NCI-H82 treated with DMSO at 0.1 percent for 48 hours (cell line): ENCODE measurements at regions not wholly inside any gene's neighbourhood (a gene's known extent, or its start where the extent isn't known, plus 50 kb on each side); places are given as distances from the start of the nearest gene placed in this dataset.
A peak's percentile ranks its signal among the peaks of the same experiment; 100 is the strongest.

ENCODE experiments used
- DNase-seq: peaks from one replicate; lab custom pipeline; 2025; ENCODE audit not compliant: unreplicated experiment; lab: John Stamatoyannopoulos, UW

DNA sequence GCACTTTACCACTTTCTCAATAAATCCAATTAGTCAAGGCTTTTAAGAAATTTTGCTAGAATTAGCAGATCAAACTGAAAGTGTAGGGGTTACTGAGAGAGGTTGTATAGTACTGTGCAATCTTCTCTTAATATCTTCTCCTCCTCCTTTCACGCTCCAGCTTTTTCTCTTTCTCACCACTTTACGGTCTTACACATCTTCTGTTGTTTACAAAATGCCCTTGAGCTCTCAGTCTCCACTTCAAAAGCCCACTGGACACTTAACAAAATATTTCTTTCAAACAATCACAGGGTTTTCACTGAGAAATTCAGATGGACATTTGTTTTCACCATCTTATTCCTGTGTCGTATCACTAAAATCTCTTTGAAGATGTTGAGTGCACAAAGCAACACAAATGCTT is 678.2 kb downstream of the ADGRL2 start:
- DNase-seq = no peak

DNA sequence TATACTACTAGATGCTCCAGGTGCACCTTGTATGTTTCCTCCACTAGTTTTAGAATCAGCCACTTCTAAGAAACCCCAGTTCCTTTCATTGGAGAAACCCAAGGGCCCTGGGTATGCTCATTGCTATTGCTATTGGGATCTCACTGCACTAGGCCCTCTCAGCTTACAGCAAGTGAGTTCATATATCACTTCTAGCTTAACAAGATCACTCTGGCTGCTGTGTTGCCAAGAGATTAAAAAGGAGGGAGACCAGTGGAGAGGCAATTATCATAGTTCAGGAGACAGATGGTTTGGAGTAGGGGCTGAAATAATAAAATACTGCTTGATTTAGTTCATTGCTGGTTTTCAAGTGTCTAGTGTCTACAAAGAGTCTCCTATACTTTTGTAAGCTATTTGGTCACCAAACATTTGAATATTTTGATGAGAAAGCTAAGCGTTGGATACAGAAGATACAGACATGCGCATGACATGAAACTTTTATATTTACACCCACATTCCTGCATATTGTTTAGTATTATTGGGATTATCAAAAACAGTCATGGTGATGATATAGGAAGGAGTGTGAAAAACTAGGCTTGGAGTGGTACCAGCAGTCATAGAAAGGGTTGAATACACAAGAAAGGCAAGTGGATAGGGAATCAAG is 671.9 kb downstream of the ADGRL2 start:
- DNase-seq = peak; percentile 95

DNA sequence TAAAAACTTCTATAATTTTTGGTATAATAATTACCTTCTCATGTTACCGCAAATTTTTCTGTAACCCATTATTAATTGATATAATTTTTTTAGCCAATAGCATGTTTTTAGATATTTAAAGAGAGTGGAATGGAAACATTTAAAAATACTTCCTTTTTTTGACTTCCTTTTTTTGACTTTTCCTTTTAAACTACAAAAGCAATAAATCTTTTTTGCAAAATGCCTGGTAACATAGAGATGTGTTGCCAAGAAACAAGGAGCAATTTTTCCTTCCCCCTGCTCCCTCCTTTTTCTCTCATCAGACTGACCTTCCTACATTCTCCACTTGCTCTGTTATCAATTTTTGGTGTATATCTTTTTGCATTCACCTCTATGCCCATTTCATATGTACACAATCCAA is 666.2 kb downstream of the ADGRL2 start:
- no peak for DNase-seq

DNA sequence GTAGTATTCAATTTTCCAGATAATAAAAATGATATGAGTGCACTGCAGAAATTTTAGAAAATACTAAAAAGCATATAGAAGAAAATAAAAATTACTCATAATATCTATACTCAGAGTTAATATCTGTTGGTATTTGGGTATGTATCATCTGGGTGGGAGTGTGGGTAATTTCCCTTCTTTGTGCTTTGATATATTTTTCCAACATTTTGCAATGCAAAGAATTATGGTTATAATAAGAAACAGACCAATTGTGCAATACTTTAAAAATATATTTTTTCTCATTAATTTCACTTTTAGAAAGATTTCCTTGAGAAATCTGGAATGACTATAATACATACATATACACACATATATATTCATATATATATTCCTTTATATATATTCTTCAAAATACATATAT is 665.7 kb downstream of the ADGRL2 start:
- DNase-seq = no peak

DNA sequence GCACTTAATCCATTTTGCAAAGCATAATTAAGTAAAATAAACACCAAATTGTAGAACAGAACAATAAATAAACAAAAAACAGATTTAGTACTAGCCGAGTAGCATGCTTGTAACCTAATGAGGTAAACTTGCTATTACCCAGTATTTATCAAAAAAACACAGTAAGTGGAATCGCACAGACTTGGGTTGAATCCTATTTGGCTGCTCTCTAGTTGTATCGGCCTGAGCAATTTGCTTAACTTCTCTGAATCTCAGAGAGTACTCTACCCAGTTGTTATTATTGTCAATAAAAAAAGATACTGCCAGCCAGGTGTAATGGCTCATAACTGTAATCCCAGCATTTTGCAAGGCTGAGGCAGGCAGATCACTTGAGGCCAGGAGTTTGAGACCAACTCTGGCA is 664.3 kb downstream of the ADGRL2 start:
- no peak for DNase-seq

DNA sequence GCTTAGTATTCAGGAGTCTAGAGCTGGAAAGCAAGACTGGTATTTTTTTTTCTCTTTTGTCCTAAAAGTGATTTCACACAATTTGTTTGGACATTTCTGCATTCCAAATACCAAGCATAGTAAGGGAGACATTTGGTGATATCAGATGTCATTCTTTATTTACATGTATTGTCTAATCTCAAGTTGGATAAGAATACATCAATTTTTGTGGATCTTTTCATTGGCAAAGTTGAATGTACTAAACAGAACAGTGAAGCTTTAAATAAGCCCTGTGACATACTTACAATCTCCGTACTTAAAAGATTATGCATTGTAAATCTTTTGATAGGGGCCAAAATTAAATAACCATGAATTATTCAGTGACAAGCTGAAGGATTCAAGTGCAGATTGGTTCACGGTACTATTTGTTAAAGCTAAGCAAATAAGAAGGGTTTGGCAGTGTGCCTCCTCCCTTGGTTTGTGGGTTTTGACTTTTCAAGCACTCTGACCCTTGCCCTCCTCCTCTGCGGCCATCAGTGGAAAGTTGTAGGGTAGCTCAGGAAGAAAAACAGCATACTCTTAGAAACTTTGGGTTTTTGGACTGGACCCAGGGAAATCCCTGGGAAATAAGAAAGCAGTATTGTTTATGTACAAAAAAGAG is 663.7 kb downstream of the ADGRL2 start:
- peak; percentile 87 for DNase-seq

DNA sequence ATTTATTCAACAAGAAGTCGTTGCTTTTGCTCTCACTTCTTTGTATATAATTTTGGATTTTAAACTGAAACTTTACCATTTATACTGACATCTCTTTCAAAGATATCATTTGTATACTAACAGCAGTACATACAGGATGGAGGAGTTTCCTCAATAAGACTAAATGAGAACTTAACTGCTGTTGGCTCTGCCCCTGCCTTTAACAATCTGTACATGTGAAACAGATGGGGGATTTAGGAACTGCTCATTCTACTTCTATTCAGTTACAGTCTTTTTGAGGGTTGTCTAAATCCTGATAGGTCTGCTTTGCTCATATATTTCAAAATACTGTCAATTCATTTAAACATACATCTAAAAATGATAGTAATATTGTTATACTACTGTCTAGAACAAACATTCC is 663.2 kb downstream of the ADGRL2 start:
- DNase-seq = peak; percentile 73

DNA sequence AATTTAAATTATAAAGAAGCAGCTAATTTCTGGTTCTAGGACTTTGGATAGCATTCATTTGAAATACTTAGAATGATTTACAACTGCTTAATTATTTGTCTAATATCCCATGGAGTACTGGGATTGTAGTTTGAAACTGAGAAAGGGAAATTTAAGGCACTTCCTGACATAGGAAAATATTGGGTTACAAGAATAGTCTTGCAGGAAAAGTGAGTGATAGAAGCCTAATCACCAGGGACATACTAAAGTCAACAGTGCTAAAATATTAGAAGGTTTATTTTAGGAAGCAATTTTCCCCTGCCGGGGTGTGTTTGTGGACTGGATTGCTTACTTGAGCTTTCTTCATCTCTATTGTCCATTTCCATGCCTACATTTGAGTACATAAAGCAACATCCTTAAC is 661.6 kb downstream of the ADGRL2 start:
- no peak for DNase-seq

DNA sequence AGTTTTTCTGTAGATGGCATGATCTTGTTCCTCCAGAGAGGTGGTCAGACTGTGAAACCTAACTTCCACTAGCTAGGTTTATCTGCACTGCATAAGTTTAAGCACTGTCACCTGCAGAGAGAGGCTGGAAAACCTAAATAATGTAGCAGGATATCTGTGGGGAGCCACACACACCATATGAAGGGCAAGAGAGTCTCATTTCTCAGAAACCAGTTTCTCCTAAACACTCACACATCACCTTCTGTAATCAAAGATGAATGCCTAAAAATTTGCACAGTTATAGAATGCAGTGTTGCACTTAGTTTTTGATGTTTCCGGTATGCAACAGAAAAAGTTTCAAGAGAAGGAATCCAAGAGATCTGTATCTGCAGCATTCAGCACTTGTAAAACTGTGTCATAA is 654.6 kb downstream of the ADGRL2 start:
- DNase-seq = no peak

DNA sequence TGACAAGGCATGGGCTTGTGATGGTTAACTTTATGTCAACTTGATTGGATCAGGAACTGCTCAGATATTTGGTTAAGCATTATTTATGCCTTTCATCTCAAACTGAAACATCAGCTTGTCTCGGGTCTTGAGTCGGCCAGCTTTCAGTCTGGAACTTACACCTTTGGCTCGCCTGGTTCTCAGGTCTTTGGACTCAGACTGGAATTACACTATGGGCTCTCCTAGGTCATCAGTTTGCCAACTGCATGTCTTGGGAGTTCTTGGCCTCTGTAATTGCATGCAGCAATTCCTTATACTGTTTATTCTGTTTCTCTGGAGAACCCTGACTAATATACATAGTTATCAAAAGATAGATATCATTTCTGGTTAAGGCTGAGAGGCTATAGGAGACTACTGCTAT is 653.7 kb downstream of the ADGRL2 start:
- DNase-seq = no peak

DNA sequence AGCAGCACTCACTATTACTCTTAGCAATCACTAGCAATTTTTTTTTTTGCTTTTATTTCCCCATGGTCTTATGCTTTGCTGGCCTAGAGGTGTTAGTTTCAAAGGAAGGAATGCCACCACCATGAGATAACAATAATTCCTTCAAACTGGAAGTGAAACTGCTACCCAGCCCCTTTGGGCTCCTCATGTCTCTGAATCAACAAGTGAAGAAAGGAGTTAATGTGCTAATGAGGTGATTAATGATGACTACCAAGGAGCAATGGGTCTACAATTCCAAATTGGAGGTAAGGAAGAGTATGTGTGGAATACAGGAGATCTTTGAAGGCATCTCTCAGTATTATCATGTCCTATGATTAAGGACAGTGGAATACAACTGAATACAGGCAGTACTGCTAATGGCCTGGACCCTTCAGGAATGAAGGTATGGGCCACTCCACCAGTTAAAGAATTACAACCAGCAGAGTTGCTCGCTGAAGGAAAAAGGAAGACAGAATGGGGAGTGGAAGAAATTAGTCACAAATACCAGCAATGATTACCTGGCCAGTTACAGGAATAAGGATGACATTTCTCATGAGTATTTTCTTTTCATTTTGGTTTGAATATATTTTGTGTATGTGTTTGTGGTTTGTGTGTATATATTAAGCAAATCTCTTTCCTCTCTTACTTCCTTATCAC is 652.9 kb downstream of the ADGRL2 start:
- no peak for DNase-seq

DNA sequence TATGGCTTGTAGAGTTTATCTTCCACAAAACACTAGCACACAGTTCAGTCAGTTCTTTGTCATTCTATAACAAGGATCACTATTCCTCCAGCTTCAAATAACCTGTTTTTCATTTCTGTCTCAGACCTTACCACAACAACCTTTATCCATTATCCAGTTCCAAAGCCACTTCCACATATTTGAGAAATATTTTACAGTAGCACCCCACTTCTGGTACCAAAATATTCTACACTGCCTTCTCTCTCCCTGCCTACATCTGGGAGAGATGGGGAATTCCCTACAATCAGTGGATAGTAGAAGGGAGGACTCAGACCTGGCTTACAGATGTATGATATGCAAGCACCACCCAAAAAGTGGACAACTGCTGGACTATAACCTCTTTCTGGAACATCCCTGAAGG is 651.4 kb downstream of the ADGRL2 start:
- DNase-seq = no peak

DNA sequence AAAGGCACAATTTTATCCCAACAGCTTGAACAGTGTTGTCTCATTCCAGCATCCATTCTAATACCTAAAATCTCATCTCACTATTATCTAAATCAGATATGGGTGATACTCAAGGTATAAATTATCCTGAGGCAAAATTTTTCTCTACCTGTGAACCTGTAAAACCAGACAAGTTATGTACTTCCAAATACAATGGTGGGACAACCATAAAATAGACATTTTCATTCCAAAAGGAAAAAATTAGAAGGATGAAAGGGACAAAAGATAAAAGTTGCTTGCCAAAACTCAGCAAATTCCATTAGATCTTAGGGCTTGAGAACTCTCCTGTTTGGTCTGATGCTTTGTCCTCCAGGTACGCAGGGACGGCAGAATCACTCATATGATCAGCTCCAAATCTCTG is 650.5 kb downstream of the ADGRL2 start:
- DNase-seq = no peak

DNA sequence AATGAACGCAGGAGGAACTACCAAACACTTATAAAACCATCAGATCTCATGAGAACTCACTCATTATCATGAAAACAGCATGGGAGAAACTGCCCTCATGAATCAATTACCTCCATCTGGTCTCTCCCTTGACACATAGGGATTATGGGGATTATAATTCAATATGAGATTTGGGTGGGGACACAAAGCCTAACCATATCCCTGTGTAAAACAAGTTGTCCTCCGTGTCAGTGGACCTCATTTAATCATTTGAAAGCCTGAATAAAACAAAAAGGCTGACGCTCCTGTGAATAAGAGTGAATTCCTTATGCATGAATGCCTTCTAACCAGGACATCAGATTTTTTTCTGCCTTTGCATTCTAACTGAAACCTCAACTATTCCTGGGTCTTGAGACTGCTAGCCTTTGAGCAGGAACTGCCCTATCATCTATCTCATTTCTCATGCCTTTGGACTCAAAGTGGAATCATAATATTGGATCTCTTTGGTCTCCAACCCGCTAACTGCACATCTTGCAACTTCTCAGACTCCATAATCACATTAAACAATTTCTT is 648.8 kb downstream of the ADGRL2 start:
- no peak for DNase-seq

DNA sequence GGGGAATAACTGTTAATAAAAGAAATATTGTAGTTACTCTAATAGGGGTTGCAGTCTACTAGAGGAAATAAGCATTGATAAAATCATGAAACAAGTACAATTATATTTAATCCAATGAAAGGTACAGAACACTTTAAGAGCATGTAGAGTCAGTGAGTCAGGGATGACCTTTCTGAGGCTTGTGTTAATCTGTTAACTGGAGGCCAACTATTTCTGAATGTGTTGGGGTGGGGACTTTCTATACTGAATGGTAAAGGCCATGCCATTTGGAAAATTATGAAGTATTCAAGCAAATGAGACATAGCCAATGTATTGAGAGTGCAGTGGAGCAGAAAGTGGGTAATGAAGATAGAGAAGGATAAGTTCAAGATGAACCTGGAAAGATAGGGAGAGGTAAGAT is 646.2 kb downstream of the ADGRL2 start:
- DNase-seq = no peak

DNA sequence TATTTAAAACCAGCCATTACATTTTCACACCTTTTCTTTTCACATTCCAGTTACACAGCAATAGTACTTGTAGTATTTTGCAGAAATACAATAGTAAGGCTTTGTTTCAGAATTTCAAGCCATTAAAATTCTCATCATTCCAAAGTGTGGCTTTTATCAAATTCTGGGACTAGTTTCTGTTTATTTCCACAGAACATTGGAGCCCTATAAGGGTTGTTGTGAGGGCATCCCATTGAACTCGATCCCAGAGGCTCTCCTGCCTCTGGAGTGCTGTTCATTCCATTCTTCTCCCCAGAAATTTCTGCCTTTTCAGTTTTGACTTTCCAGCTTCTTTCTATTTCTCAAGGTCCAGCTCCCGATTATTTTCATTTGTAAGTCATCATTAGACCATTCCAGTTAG is 645.5 kb downstream of the ADGRL2 start:
- DNase-seq = no peak

DNA sequence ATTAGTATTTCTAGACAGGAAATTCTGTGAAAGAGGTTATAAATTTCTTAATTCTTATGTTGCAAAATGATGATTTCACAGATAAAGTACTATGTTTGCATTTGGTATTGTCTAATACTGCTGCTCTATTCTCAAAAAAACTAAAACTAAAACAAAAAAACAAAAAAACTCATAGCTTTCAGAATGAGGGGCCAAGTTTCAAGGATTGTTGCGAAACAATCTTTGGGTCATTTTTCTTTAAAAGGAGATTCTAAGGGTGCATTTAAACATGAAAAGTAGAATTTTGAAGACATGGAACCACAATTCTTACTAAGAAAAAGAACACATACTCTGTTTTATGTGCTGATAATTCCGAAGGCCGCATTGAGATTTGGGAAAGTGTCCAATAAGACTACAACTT is 645.1 kb downstream of the ADGRL2 start:
- DNase-seq = no peak

DNA sequence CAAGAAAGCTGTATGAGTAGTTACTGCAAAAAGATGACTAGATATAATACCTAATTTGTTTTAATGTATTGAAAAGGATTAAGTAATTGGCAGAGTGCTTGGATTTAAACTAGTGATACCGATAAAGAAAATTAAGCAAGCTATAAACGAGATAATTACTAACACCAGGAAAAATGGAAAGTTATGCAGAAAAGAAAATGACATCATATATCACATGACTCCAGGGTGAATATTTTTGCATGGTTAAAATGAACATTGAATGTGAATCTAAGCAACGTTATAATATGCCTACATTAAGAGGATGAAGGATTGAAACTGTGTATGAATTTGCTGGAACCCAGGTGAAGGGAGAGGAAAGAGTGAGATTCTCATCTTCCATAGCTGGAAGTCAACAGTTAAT is 644.4 kb downstream of the ADGRL2 start:
- DNase-seq = no peak

DNA sequence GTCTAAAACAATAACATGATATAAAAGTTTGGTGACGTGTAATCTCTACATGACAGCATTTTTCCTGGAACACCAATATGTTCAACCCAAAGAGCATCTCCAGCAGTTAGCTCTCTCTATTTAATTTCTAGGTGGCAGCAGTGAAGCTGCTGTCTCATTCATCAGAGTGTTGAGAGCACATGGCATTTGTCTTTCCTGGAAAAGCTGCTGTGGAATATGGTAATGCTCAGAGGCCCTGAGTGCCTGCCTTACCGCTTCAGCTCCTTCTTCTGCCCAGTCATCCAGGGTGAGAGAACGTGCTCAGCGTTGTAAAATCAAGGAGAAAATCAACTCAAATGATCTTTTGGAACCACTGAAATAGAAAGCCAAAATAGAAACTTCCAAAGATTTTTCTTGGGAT is 640.7 kb downstream of the ADGRL2 start:
- DNase-seq = no peak

DNA sequence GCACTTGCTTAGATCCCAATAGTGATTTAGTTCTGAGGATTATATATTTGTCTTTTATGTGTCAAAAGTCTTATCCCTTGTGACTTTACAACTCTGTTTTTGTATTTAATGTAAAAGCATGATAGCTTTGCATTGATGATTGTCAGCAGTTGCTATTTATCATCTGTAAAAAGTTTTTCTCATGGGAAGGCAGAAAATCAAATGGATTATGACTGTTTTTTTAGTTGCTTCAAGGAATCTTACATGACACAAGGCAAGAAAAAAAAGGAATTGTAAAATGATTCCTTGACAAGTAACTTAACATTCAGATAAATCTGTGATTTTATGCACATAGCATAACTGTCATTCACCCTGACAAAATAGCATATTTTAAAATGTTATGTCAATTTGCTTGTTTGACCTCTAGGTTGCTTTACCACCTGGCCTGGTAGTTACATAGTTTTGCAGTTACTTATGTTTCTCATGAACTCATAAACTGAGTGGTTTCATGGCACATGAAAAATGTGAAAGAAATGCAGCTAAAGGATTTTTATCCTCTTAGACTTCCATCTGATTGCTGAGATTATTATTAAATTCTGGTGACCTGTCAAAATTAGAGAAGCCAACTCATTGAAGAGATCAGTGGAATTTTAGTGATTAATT is 622.6 kb downstream of the ADGRL2 start:
- no peak for DNase-seq

DNA sequence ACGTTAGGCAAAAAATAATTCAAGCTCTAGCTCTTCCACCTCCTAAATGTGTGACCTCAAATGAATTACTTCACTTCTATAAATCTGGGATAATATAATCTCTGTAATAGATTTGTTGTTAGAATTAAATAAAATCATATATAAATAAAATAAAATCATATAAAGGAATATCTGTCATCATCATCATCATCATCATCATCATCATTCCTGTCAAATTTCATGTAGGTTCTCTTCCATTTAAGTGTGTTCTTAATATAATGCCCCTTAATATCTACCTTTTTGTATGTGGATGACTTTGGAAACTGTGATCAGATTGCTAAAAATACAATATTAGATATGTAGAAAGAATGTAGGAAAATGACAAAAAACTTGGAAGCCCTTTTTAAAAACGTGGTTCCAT is 621.0 kb downstream of the ADGRL2 start:
- no peak for DNase-seq

DNA sequence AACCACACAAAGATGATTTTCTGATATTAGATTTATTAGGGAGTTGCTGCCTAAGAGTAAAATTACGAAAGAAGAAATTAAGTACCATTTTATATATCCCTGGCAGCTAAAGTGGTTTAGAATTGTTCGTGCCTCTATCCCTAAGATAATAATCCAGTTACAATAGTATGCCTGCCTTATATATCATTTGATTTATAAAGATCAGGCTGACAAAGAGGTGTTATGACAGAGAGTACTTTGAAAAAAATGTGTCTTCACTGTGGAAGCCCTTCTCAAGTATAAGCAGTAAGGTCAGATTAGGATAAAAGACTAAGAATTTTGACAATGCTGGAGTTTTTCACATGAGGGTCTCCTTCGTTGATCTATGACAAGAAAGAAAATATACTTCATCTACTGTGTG is 619.9 kb downstream of the ADGRL2 start:
- DNase-seq = no peak
